HG02798 (cell line): ENCODE measurements at regions not wholly inside any gene's neighbourhood (a gene's known extent, or its start where the extent isn't known, plus 50 kb on each side); places are given as distances from the start of the nearest gene placed in this dataset.
A peak's percentile ranks its signal among the peaks of the same experiment; 100 is the strongest.

Experiments used
- ATAC-seq: cut with Tn5 transposase; IDR thresholded peaks from one replicate; pipeline ENCODE4 v1.9.1; 2021; ENCODE audit warnings: mild to moderate bottlenecking; ENCODE audit not compliant: unreplicated experiment, poor library complexity

GRCh38 chr1:69283516-69283915 lies 284.2 kb upstream of the LRRC7 start:
- ATAC-seq: no peak

DNA sequence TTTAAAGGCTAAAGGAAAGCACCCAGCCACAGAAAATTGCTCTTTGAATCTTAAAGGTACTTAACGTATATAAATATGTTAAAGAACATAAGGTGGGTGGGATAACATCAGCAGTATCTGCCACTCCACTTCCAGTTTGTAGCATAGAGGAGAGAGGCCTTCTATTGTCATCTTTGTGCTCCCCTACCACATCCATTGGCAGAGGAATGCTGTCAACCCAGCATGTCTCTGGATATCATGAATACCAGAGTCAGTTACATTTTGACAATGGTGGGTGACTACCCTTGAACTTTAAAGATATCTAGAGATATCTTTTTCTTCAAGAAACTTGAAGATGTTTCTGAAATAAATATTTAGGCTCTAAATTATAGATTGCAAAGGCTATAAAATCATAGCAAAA lies 283.2 kb upstream of the LRRC7 start:
- no peak for ATAC-seq

- no peak for ATAC-seq
These were observed 279.3 kb upstream of the LRRC7 start for GRCh38 chr1:69288416-69288815.

DNA sequence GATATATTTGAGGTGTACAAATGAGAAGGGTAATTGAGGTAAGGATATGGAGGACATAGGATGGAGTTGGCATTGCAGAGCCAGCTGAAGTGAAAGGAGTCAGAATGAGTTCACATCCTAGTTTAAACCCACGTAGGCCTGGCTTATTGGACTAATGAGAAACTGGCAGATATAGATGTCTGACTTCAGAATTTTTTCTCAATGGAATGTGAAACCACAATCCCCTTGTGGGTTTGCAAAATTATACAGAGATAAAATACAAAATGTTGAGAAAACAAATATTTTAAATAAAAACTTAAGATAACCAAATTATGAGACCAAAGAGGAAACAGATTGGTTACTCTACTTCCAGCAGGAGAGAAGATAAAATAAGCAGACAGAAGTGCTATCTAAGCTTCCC lies 277.4 kb upstream of the LRRC7 start:
- no peak for ATAC-seq

- no peak for ATAC-seq
These were observed 276.2 kb upstream of the LRRC7 start for GRCh38 chr1:69291541-69291940.

GRCh38 chr1:69292833-69293232 lies 274.9 kb upstream of the LRRC7 start:
- ATAC-seq: no peak

GRCh38 chr1:69294171-69294570 lies 273.6 kb upstream of the LRRC7 start:
- no peak for ATAC-seq

DNA sequence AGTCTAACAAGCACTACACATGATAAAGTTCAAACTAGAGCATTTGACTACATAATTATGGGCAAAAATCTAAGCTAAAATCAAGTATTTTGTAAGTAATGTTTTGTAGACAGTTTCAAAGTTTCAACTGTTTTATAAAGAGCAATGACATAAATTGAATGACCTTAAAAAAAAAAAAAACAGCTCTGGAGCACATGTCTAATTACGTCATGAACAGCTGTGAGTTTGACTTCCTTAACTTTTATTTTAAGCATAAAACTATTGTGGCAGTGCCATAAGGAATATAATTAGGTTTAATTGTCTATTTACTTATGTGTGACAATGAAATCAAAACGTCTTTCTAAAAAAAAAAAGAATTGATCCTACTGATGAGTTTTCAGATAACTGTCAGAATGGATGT lies 272.5 kb upstream of the LRRC7 start:
- no peak for ATAC-seq

- ATAC-seq: no peak
These were observed 262.1 kb upstream of the LRRC7 start for GRCh38 chr1:69305621-69306020.

- no peak for ATAC-seq
These were observed 255.5 kb upstream of the LRRC7 start for GRCh38 chr1:69312055-69312732.

GRCh38 chr1:69313118-69313517 lies 254.6 kb upstream of the LRRC7 start:
- ATAC-seq: no peak

DNA sequence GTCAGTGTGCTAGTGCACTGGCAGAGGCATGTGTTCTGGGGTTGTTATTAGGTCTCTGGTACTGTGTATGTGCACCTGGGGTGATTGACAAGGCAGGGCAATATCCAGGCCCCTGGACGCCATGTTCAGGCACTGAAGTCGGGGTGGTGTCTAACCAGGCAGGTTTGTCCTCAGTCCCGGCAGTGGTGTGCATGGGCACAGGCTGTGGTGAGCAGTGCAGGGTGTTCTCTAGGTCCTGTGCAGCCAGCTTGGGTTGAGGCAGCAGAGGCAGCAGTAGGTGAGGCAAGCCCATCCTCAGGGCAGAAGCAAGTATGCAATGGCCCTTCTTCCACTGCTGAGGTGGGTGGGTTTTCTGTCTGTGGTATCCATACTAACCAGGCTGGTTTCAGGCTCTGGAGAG lies 252.3 kb upstream of the LRRC7 start:
- no peak for ATAC-seq

DNA sequence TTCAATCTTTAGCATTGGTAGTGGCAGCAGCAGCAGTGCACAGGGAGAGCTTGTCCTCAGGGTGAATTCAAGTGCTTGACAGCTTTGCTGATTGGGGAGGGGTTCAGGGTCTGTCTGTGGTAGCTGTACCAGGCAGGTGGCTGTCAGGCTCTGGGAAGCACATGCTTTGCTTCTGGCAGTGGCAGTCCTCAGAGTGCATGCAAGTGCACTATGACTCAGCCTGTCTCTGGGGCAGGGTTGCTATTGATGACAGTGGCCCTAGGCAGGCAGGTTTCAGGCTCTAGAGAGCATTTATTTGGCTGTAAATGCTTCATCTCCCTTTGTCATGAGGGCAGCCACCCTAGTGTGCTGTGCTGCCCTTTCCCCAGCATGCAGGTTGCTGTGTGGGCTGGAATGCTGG lies 251.9 kb upstream of the LRRC7 start:
- no peak for ATAC-seq

DNA sequence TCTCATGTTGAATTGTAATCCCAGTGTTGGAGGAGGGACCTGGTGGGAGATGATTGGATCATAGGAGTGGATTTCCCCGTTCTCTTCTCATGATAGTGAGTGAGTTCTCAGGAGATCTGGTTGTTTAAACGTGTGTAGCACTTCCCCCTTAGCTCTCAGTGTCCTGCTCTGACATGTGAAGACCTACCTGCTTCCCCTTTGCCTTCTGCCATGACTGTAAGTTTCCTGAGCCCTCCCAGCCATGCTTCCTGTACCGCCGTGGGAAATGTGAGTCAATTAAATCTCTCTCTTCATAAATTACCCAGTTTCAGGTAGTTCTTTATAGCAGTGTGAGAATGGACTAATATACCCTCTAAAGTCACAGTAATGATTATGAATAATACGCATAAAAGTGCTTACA lies 248.4 kb upstream of the LRRC7 start:
- no peak for ATAC-seq

GRCh38 chr1:69320757-69321211 lies 246.9 kb upstream of the LRRC7 start:
- ATAC-seq: peak; percentile 36

DNA sequence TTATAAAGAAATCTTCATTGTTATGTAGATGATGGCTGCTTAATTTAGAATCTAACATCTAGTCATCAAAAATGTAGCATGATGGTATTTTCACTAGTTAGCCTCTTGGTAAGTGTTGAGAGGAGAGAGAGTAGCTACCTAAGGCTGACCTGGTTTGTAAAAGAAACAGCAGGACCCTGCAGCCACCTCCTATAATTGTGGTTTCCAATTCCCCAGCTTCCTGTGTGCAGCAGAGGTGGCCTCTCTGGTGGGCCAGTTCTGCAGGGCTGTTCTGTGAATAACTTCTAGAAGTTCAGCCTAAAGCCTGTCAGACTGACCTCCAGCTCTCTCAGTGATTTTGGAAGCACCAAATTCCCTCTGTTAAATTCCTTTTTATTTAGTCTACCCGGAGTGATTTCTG lies 246.4 kb upstream of the LRRC7 start:
- no peak for ATAC-seq

- no peak for ATAC-seq
These were observed 239.5 kb upstream of the LRRC7 start for GRCh38 chr1:69328186-69328585.

GRCh38 chr1:69363236-69363635 lies 204.5 kb upstream of the LRRC7 start:
- ATAC-seq: no peak

DNA sequence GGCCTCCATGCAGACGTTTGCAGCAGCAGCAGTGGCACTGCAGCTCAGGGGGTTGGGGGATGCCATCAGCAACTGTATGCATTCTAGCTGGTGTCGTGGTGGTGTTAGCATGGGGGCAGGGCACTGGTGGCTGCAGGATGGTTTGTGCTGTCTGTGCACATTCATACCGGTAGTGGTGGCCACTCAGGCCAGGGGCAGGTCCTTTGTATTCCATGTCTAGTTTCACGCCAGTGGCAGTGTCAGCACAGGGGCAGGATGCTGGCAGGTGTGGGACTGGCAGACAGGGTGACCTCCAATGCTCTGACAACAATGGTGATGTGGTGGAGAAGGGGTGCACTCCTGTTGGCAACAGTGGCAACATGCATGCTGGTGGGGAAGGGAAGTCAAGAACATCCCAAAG lies 194.2 kb upstream of the LRRC7 start:
- no peak for ATAC-seq

GRCh38 chr1:69376408-69376807 lies 191.3 kb upstream of the LRRC7 start:
- no peak for ATAC-seq

DNA sequence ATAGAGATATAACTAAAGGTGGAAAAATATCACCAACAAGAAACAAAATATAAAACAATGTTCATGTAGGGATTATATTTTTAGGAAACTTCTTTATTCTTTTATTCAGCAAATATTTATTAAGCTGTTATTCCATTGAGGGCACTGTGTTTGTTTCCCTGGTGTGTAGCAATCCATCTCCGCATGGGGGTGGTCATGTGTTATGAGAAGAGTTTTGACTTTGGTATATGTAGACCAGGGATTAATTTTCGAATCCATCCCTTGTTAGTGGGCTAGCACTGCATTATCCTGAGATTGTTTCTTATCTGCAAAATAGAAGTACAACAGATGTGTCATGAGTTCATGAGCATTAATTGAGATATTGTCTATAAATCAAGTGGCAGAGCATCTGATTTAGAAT lies 190.2 kb upstream of the LRRC7 start:
- ATAC-seq: no peak

DNA sequence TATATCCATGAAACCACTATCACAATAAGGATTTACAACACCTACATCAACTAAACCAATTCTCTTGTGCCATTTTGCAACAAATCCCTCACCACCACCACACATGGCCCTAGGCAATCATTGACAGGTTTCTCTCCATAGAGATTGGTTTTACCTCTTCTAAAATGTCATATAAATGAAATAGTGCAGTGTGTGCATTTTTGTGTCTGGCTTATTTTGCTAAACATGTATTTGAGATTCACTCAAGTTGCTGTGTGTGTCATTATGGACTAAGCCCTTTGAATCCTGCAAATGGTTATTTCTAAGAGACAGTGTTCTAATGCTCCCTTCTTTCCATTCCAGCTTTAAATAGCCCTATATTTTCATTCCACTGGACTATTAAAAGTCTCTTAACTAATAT lies 179.7 kb upstream of the LRRC7 start:
- no peak for ATAC-seq

GRCh38 chr1:69400128-69400527 lies 167.6 kb upstream of the LRRC7 start:
- ATAC-seq: no peak
